ENCODE measurements at regions not wholly inside any gene's neighbourhood (a gene's known extent, or its start where the extent isn't known, plus 50 kb on each side); places are given as distances from the start of the nearest gene placed in this dataset.

GRCh38 chr4:12791536-12791935 lies 692.6 kb downstream of the RAB28 start:
- TF ChIP-seq, protein P1, sequence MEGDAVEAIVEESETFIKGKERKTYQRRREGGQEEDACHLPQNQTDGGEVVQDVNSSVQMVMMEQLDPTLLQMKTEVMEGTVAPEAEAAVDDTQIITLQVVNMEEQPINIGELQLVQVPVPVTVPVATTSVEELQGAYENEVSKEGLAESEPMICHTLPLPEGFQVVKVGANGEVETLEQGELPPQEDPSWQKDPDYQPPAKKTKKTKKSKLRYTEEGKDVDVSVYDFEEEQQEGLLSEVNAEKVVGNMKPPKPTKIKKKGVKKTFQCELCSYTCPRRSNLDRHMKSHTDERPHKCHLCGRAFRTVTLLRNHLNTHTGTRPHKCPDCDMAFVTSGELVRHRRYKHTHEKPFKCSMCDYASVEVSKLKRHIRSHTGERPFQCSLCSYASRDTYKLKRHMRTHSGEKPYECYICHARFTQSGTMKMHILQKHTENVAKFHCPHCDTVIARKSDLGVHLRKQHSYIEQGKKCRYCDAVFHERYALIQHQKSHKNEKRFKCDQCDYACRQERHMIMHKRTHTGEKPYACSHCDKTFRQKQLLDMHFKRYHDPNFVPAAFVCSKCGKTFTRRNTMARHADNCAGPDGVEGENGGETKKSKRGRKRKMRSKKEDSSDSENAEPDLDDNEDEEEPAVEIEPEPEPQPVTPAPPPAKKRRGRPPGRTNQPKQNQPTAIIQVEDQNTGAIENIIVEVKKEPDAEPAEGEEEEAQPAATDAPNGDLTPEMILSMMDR (IDR thresholded peaks at IDR 0.05; ENCODE audit: low read length), result no peak
- TF ChIP-seq EZH2phosphoT487 (IDR thresholded peaks at IDR 0.05; ENCODE audit: low read length), result no peak
